ENCODE measurements at regions not wholly inside any gene's neighbourhood (a gene's known extent, or its start where the extent isn't known, plus 50 kb on each side); places are given as distances from the start of the nearest gene placed in this dataset.

DNA sequence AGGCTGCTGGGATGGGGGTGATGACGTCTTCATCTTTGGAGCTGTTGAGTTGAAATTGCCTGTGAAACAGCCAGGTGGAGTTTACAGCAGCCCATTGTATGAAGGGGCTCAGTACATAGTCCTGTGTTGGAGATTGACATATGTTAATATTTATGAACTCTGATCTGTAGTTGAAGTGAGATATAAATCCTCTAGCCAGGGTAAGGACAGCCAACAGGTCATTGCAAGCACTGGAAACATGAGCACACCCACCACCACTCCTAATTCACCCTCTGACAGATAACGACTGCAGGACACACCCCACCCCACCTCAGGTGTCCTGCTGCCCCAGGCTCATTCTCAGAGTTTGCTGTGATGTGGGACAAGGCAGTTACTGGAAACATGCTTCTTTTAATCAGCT, 112.4 kb upstream of the TRIB2 start:
- TF ChIP-seq, protein P1, sequence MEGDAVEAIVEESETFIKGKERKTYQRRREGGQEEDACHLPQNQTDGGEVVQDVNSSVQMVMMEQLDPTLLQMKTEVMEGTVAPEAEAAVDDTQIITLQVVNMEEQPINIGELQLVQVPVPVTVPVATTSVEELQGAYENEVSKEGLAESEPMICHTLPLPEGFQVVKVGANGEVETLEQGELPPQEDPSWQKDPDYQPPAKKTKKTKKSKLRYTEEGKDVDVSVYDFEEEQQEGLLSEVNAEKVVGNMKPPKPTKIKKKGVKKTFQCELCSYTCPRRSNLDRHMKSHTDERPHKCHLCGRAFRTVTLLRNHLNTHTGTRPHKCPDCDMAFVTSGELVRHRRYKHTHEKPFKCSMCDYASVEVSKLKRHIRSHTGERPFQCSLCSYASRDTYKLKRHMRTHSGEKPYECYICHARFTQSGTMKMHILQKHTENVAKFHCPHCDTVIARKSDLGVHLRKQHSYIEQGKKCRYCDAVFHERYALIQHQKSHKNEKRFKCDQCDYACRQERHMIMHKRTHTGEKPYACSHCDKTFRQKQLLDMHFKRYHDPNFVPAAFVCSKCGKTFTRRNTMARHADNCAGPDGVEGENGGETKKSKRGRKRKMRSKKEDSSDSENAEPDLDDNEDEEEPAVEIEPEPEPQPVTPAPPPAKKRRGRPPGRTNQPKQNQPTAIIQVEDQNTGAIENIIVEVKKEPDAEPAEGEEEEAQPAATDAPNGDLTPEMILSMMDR (conservative IDR thresholded peaks at IDR 0.05; ENCODE audit: low read length), result no peak
- TF ChIP-seq EZH2phosphoT487 (IDR thresholded peaks at IDR 0.05; ENCODE audit: borderline replicate concordance, low read depth, low read length), result no peak
